ENCODE measurements at regions not wholly inside any gene's neighbourhood (a gene's known extent, or its start where the extent isn't known, plus 50 kb on each side); places are given as distances from the start of the nearest gene placed in this dataset.

GRCh38 chr5:166356096-166356495, 1935.3 kb upstream of the WWC1 start:
- TF ChIP-seq POLR2A (IDR thresholded peaks at IDR 0.05) (no peak), CTCF (IDR thresholded peaks at IDR 0.05) (no peak)

Measured in transverse colon (tissue), 3 donors.